OCI-LY3 (cell line): ENCODE measurements at regions not wholly inside any gene's neighbourhood (a gene's known extent, or its start where the extent isn't known, plus 50 kb on each side); places are given as distances from the start of the nearest gene placed in this dataset.

ENCODE experiments used
- H2AFZ ChIP-seq: fragments of 200-600, 300-600 bp; shearing (Covaris generic); 2 replicates; pipeline ENCODE4 v1.6.0; 2014; ENCODE audit warnings: antibody characterized with exemption, low read depth, low read length
- H3K27ac ChIP-seq: fragments of 200-600, 300-600 bp; sonication (generic); 2 replicates; pipeline ENCODE4 v1.5.1; 2014; ENCODE audit warnings: mild to moderate bottlenecking, low read length, moderate library complexity, mixed read lengths
- H3K27me3 ChIP-seq: fragments of 200-600, 300-600 bp; sonication (generic); 2 replicates; pipeline ENCODE4 v1.6.1; 2014; ENCODE audit warnings: low read depth, low read length, mixed read lengths
- H3K36me3 ChIP-seq: fragments of 200-600, 300-600 bp; sonication (generic); replicated peaks from 2 replicates; pipeline ENCODE3; 2014; ENCODE audit warnings: low read depth, low read length, mixed read lengths
- H3K4me1 ChIP-seq: fragments of 300-600, 200-600 bp; sonication (generic); 2 replicates; pipeline ENCODE4 v1.6.1; 2014; ENCODE audit warnings: low read length, mixed read lengths
- H3K4me2 ChIP-seq: fragments of 200-600, 300-600 bp; sonication (generic); 2 replicates; pipeline ENCODE4 v1.6.1; 2014; ENCODE audit warnings: low read length, mixed read lengths
- H3K4me3 ChIP-seq: fragments of 300-600, 200-600 bp; sonication (generic); 2 replicates; pipeline ENCODE4 v1.5.1; 2014; ENCODE audit warnings: antibody characterized with exemption, mild to moderate bottlenecking, low read length, moderate library complexity
- H3K79me2 ChIP-seq: fragments of 300-600, 200-600 bp; shearing (Covaris generic); 2 replicates; pipeline ENCODE4 v1.6.1; 2014; ENCODE audit warnings: mild to moderate bottlenecking, low read length, mixed read lengths
- H3K9ac ChIP-seq: fragments of 300-600, 200-600 bp; shearing (Covaris generic); 2 replicates; pipeline ENCODE4 v1.6.0; 2014; ENCODE audit warnings: mild to moderate bottlenecking, low read length, moderate library complexity
- H3K9me3 ChIP-seq: fragments of 200-600, 300-600 bp; shearing (Covaris generic); 2 replicates; pipeline ENCODE4 v1.6.1; 2014; ENCODE audit warnings: low read length, mixed read lengths; ENCODE audit not compliant: insufficient read depth
- H4K20me1 ChIP-seq: fragments of 200-600, 300-600 bp; sonication (generic); 2 replicates; pipeline ENCODE4 v1.6.1; 2016; ENCODE audit warnings: low read length, mixed read lengths; ENCODE audit not compliant: insufficient read depth
- CTCF ChIP-seq: fragments of 200-600, 300-600 bp; sonication (generic); IDR thresholded peaks from 2 replicates; pipeline ENCODE4 v1.5.1; 2014; ENCODE audit warnings: antibody characterized with exemption, low read length, low read depth
- EZH2phosphoT487 ChIP-seq: fragments of 200-600 bp; shearing (Covaris generic); IDR thresholded peaks from 2 replicates; pipeline ENCODE4 v1.6.1; 2018; ENCODE audit warnings: antibody characterized with exemption, mixed run types, low read depth

DNA sequence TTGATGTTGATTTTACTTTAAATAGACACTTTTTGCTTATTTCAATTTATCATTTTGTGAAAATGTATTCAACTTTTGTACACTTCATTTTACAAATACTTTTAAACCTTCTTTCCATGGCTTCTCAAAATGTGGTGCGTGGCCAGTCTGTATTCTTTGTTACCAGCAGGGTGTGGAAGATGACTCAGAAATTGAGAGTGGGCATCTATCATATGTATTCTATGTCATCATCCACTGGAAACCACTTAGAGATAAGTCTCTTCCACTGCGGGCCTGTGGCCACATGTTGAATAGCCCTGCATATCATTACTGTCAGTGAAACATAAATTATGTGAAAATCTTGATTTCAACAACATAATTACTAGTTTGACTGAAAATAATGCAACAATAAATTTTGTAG is 52.6 kb upstream of the MC3R start:
- no peak for TF ChIP-seq EZH2phosphoT487
- no peak for TF ChIP-seq CTCF
- H3K9me3 ChIP-seq: peaks cover 14% of the 10 kb centered on the region

More for the DNA sequence above, 52.6 kb upstream of the MC3R start:
- H3K36me3 ChIP-seq: no peaks in the 10 kb centered on the region
- H4K20me1 ChIP-seq: no peaks in the 10 kb centered on the region
- peaks cover 17% of the 10 kb centered on the region; the same call in 1 of the 2 replicates for H3K27me3 ChIP-seq
- no peak overlapping the region for H3K4me3 ChIP-seq
- H3K27ac ChIP-seq: no peak overlapping the region
- no peak overlapping the region for H2AFZ ChIP-seq
- no peak overlapping the region for H3K9ac ChIP-seq
- H3K4me2 ChIP-seq: no peak overlapping the region
- H3K4me1 ChIP-seq: no peaks in the 10 kb centered on the region
- no peaks in the 10 kb centered on the region for H3K79me2 ChIP-seq
